SK-N-SH (cell line): ENCODE measurements at regions not wholly inside any gene's neighbourhood (a gene's known extent, or its start where the extent isn't known, plus 50 kb on each side); places are given as distances from the start of the nearest gene placed in this dataset.

ENCODE experiments used
- CTCF ChIP-seq: fragments of 200-600 bp; sonication (generic); IDR thresholded peaks from 2 replicates; pipeline ENCODE4 v1.6.1; 2017; ENCODE audit warnings: antibody characterized with exemption, mild to moderate bottlenecking, moderate library complexity
- ELF1 ChIP-seq: IDR thresholded peaks from 2 replicates; pipeline ENCODE4 v1.4.0; 2012
- MAX ChIP-seq: IDR thresholded peaks from 2 replicates; pipeline ENCODE4 v1.4.0; 2012; ENCODE audit warnings: low read depth
- MXI1 ChIP-seq: IDR thresholded peaks from 2 replicates; pipeline ENCODE4 v1.6.1; 2012; ENCODE audit warnings: mild to moderate bottlenecking, low read depth, low read length, improper control_type of control experiment
- NRF1 ChIP-seq: IDR thresholded peaks from 2 replicates; pipeline ENCODE4 v1.6.1; 2012; ENCODE audit warnings: low read depth, mild to moderate bottlenecking, low read length
- POLR2AphosphoS5 ChIP-seq: IDR thresholded peaks from 2 replicates; pipeline ENCODE4 v1.6.1; 2012; ENCODE audit warnings: low read depth, low read length
- SIN3A ChIP-seq: IDR thresholded peaks from 2 replicates; pipeline ENCODE4 v1.6.1; 2012; ENCODE audit warnings: low read depth, mild to moderate bottlenecking, low read length, moderate library complexity, borderline replicate concordance
- SMC3 ChIP-seq: IDR thresholded peaks from 2 replicates; pipeline ENCODE4 v1.6.1; 2012; ENCODE audit warnings: low read depth, low read length, improper control_type of control experiment
- TAF1 ChIP-seq: IDR thresholded peaks from 2 replicates; pipeline ENCODE4 v1.6.1; 2012; ENCODE audit warnings: low read depth, mild to moderate bottlenecking, low read length, moderate library complexity, borderline replicate concordance
- TEAD4 ChIP-seq: IDR thresholded peaks from 2 replicates; pipeline ENCODE4 v1.4.0; 2012; ENCODE audit warnings: mild to moderate bottlenecking, borderline replicate concordance; ENCODE audit not compliant: insufficient read depth
- USF2 ChIP-seq: fragments of 150-350 bp; IDR thresholded peaks from 2 replicates; pipeline ENCODE4 v1.6.1; 2017; ENCODE audit warnings: antibody characterized with exemption, low read length, low read depth, borderline replicate concordance

- TF ChIP-seq MXI1 (no peak), NRF1 (no peak), SIN3A (no peak), POLR2AphosphoS5 (no peak), MAX (no peak), TAF1 (no peak), CTCF (no peak), SMC3 (no peak), USF2 (no peak), ELF1 (no peak), TEAD4 (no peak)
Measured at GRCh38 chr17:71505981-71506380, 614.8 kb upstream of the SOX9 start.
